Stomach (tissue), 4 donors: ENCODE measurements at regions not wholly inside any gene's neighbourhood (a gene's known extent, or its start where the extent isn't known, plus 50 kb on each side); places are given as distances from the start of the nearest gene placed in this dataset.

Experiments used
- CTCF ChIP-seq, 7 experiments: fragments of 450-650 bp in 4 of 7; fragments of 200-600 bp in 3 of 7; sonication (generic) in 3 of 7; IDR thresholded peaks; one replicate each; pipeline ENCODE4 v1.5.1; 2016 to 2019; ENCODE audit warnings: antibody characterized with exemption in 7 of 7, control low read depth in 2 of 7, mild to moderate bottlenecking in 1 of 7
- POLR2A ChIP-seq, 4 donors: fragments of 450-650 bp; IDR thresholded peaks; one replicate each; pipeline ENCODE4 v1.6.1; 2016; ENCODE audit warnings: antibody characterized with exemption in 4 of 4, control low read depth in 2 of 4, mild to moderate bottlenecking in 1 of 4, moderate library complexity in 1 of 4

- TF ChIP-seq CTCF (IDR thresholded peaks at IDR 0.05) (no peak), POLR2A (IDR thresholded peaks at IDR 0.05) (no peak)
Observed at GRCh38 chr12:69170293-69170692, 69.1 kb upstream of the CPSF6 start.
